Vagina (tissue), 2 donors: ENCODE measurements at regions not wholly inside any gene's neighbourhood (a gene's known extent, or its start where the extent isn't known, plus 50 kb on each side); places are given as distances from the start of the nearest gene placed in this dataset.

Experiments
- CTCF ChIP-seq, 3 experiments: fragments of 450-650 bp in 2 of 3; fragments of 200-600 bp in 1 of 3; sonication (generic) in 1 of 3; IDR thresholded peaks; one replicate each; pipeline ENCODE4 v1.5.1; 2017 to 2019; ENCODE audit warnings: antibody characterized with exemption in 3 of 3, mild to moderate bottlenecking in 2 of 3, moderate library complexity in 2 of 3
- POLR2A ChIP-seq, 2 donors: fragments of 450-650 bp; IDR thresholded peaks; one replicate each; pipeline ENCODE4 v1.6.1; 2017; ENCODE audit warnings: antibody characterized with exemption in 2 of 2, mild to moderate bottlenecking in 2 of 2, moderate library complexity in 2 of 2
- POLR2AphosphoS5 ChIP-seq, 2 donors: sonication (generic); formaldehyde crosslinking; IDR thresholded peaks; one replicate each; pipeline ENCODE4 v1.9.0; 2017; ENCODE audit warnings: antibody characterized with exemption in 2 of 2, mild to moderate bottlenecking in 2 of 2, low read depth in 1 of 2; ENCODE audit not compliant: insufficient read depth in 1 of 2

- no peak for TF ChIP-seq CTCF (IDR thresholded peaks at IDR 0.05)
- no peak for TF ChIP-seq POLR2AphosphoS5 (IDR thresholded peaks at IDR 0.05; ENCODE audit: insufficient read depth in 1 of 2, low read depth in 1 of 2)
- no peak for TF ChIP-seq POLR2A (IDR thresholded peaks at IDR 0.05)
Measured at GRCh38 chr13:38518328-38518727, 168.5 kb upstream of the FREM2 start.
